Kidney (tissue), 13 donors: ENCODE measurements at regions not wholly inside any gene's neighbourhood (a gene's known extent, or its start where the extent isn't known, plus 50 kb on each side); places are given as distances from the start of the nearest gene placed in this dataset.

Experiments
- DNase-seq, 5 donors: peaks; one replicate each; pipeline ENCODE4 v3.0.0-alpha.2; 2013 to 2020
- FAIRE-seq: peaks from 2 replicates; lab custom pipeline; 2012; peaks lifted over from hg19 to GRCh38; lab: Jason Lieb, UNC
- H3K27ac ChIP-seq, 2 donors: one replicate each; pipeline ENCODE4 v1.7.0; 2013; ENCODE audit warnings: low read depth in 2 of 2, low read length in 2 of 2, inconsistent platforms in 1 of 2
- H3K27me3 ChIP-seq: one replicate; pipeline ENCODE4 v1.7.1; 2013; ENCODE audit warnings: low read length, inconsistent platforms; ENCODE audit not compliant: control insufficient read depth, insufficient read depth
- H3K36me3 ChIP-seq, 3 donors: one replicate each; pipeline versions ENCODE4 v1.7.0 to v1.7.1; 2013; ENCODE audit warnings: low read length in 3 of 3, control low read depth in 1 of 3, inconsistent platforms in 1 of 3; ENCODE audit not compliant: insufficient read depth in 3 of 3, control insufficient read depth in 2 of 3
- H3K4me1 ChIP-seq, 3 donors: one replicate each; pipeline versions ENCODE4 v1.7.0 to v1.7.1; 2013; ENCODE audit warnings: low read length in 3 of 3, inconsistent platforms in 1 of 3, low read depth in 1 of 3; ENCODE audit not compliant: control insufficient read depth in 2 of 3, insufficient read depth in 2 of 3
- H3K4me3 ChIP-seq, 3 donors: one replicate each; pipeline versions ENCODE4 v1.7.0 to v1.8.1; 2013; ENCODE audit warnings: low read length in 3 of 3, control low read depth in 1 of 3, inconsistent platforms in 1 of 3
- H3K9ac ChIP-seq, 3 donors: one replicate each; pipeline versions ENCODE4 v1.7.0 to v1.7.1; 2013; ENCODE audit warnings: low read length in 3 of 3, control low read depth in 1 of 3, inconsistent platforms in 1 of 3
- H3K9me3 ChIP-seq, 3 donors: one replicate each; pipeline versions ENCODE4 v1.7.0 to v1.7.1; 2013; ENCODE audit warnings: low read length in 3 of 3, control low read depth in 1 of 3, inconsistent platforms in 1 of 3; ENCODE audit not compliant: control insufficient read depth in 2 of 3, insufficient read depth in 1 of 3
- CTCF ChIP-seq: IDR thresholded peaks from 3 replicates; pipeline ENCODE4 v1.5.1; 2012; ENCODE audit warnings: mild to moderate bottlenecking, moderate library complexity, borderline replicate concordance; ENCODE audit not compliant: insufficient read depth; ENCODE audit errors: extremely low read depth
- intact Hi-C: fragments of 100-400 bp; cut with DNase I; formaldehyde crosslinking; loops from one replicate; pipeline ENCODE4 v1.11.1; 2022
- donor health status: control.
- donor health status: control.
- donor health status: control.
- donor health status: control.
- donor health status: control.
- donor health status: DM: yes; HTN: yes; CAD: no.
- donor health status: Normal renal cell carcinoma (clear cell type).

- TF ChIP-seq CTCF: no peak
- Histone ChIP-seq H3K36me3 (no peaks in the 10 kb centered on the region), H3K4me1 (no peaks in the 10 kb centered on the region), H3K27me3 (no peaks in the 10 kb centered on the region), H3K9me3 (no peaks in the 10 kb centered on the region), H3K4me3 (no peak overlapping the region), H3K27ac (no peak overlapping the region), H3K9ac (no peak overlapping the region)
- intact Hi-C loops: no loop called here
- FAIRE-seq (no peak), DNase-seq (peak in 1 of 5 donors; percentile 22)
These were observed 63.0 kb downstream of the TMEM30B start for GRCh38 chr14:61218157-61218556.

GRCh38 chr14:61217516-61217915 lies 63.6 kb downstream of the TMEM30B start:
- Histone ChIP-seq H3K9me3 (no peaks in the 10 kb centered on the region), H3K4me1 (no peaks in the 10 kb centered on the region), H3K27me3 (no peaks in the 10 kb centered on the region), H3K4me3 (no peak overlapping the region), H3K36me3 (no peaks in the 10 kb centered on the region), H3K27ac (no peak overlapping the region), H3K9ac (no peak overlapping the region)
- FAIRE-seq: no peak
- intact Hi-C loops: no loop called here
- TF ChIP-seq CTCF: no peak
- no peak for DNase-seq

GRCh38 chr14:61215222-61216020 lies 65.7 kb downstream of the TMEM30B start:
- no peak for TF ChIP-seq CTCF
- FAIRE-seq (no peak), DNase-seq (no peak)
- H3K36me3 ChIP-seq: no peaks in the 10 kb centered on the region
- intact Hi-C loops: no loop called here
- H3K27me3 ChIP-seq: peaks cover 2% of the 10 kb centered on the region
- H3K4me1 ChIP-seq: no peaks in the 10 kb centered on the region
- H3K9ac ChIP-seq: no peak overlapping the region
- no peak overlapping the region for H3K27ac ChIP-seq
- no peaks in the 10 kb centered on the region for H3K9me3 ChIP-seq
- no peak overlapping the region for H3K4me3 ChIP-seq

GRCh38 chr14:61213920-61214319 lies 67.2 kb downstream of the TMEM30B start:
- Histone ChIP-seq H3K36me3 (no peaks in the 10 kb centered on the region), H3K9ac (no peak overlapping the region), H3K4me3 (no peak overlapping the region), H3K4me1 (no peaks in the 10 kb centered on the region), H3K27ac (no peak overlapping the region), H3K27me3 (peaks cover 2% of the 10 kb centered on the region), H3K9me3 (no peaks in the 10 kb centered on the region)
- TF ChIP-seq CTCF: no peak
- no peak for DNase-seq
- intact Hi-C loops: no loop called here
- FAIRE-seq: no peak
